Esophagus muscularis mucosa (tissue), 3 donors: ENCODE measurements at regions not wholly inside any gene's neighbourhood (a gene's known extent, or its start where the extent isn't known, plus 50 kb on each side); places are given as distances from the start of the nearest gene placed in this dataset.

Experiments
- POLR2A ChIP-seq: fragments of 450-650 bp; IDR thresholded peaks from one replicate; pipeline ENCODE4 v1.6.1; 2017; ENCODE audit warnings: antibody characterized with exemption, moderate library complexity, mild to moderate bottlenecking, low read depth
- POLR2AphosphoS5 ChIP-seq, 2 donors: sonication (generic); formaldehyde crosslinking; IDR thresholded peaks; one replicate each; pipeline ENCODE4 v1.6.1; 2017; ENCODE audit warnings: antibody characterized with exemption in 2 of 2
- TF ChIP-seq, protein P1 (sequence below), 3 experiments: fragments of 200-600 bp in 2 of 3; fragments of 450-650 bp in 1 of 3; sonication (generic) in 2 of 3; IDR thresholded peaks; one replicate each; pipeline ENCODE4 v1.5.1; 2017 to 2019; ENCODE audit warnings: antibody characterized with exemption in 3 of 3, mild to moderate bottlenecking in 2 of 3, moderate library complexity in 1 of 3

DNA sequence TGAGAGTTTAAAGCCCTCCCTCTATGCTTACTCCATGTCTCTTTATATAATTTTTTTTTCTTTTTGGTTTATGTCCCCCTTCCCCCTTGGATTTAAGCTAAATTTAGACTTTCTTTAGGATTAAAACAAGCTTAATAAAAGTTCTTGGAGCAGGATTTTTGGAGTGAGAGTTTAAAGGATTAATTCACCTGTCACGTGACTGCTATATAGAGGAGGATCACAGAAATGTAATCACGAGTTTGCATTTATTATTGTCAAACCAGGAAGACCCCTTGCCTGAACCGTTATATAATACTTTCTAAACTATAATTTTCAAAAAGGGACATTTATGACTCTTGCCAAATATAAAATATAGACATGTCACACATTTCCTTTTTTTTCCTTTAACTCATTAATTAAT, 78.1 kb upstream of the IMMP2L start:
- no peak for TF ChIP-seq POLR2A
- TF ChIP-seq, protein P1, sequence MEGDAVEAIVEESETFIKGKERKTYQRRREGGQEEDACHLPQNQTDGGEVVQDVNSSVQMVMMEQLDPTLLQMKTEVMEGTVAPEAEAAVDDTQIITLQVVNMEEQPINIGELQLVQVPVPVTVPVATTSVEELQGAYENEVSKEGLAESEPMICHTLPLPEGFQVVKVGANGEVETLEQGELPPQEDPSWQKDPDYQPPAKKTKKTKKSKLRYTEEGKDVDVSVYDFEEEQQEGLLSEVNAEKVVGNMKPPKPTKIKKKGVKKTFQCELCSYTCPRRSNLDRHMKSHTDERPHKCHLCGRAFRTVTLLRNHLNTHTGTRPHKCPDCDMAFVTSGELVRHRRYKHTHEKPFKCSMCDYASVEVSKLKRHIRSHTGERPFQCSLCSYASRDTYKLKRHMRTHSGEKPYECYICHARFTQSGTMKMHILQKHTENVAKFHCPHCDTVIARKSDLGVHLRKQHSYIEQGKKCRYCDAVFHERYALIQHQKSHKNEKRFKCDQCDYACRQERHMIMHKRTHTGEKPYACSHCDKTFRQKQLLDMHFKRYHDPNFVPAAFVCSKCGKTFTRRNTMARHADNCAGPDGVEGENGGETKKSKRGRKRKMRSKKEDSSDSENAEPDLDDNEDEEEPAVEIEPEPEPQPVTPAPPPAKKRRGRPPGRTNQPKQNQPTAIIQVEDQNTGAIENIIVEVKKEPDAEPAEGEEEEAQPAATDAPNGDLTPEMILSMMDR (IDR thresholded peaks at IDR 0.05), result no peak
- no peak for TF ChIP-seq POLR2AphosphoS5 (IDR thresholded peaks at IDR 0.05)
